Jurkat, Clone E6-1 (cell line): ENCODE measurements at regions not wholly inside any gene's neighbourhood (a gene's known extent, or its start where the extent isn't known, plus 50 kb on each side); places are given as distances from the start of the nearest gene placed in this dataset.

ENCODE experiments used
- DNase-seq: peaks from one replicate; pipeline ENCODE4 v3.0.0-alpha.2; 2011; ENCODE audit warnings: low read depth, low spot score
- H3K4me3 ChIP-seq: 2 replicates; pipeline ENCODE4 v1.5.1; 2011; ENCODE audit warnings: mild to moderate bottlenecking, low read length, control low read depth, moderate library complexity

DNA sequence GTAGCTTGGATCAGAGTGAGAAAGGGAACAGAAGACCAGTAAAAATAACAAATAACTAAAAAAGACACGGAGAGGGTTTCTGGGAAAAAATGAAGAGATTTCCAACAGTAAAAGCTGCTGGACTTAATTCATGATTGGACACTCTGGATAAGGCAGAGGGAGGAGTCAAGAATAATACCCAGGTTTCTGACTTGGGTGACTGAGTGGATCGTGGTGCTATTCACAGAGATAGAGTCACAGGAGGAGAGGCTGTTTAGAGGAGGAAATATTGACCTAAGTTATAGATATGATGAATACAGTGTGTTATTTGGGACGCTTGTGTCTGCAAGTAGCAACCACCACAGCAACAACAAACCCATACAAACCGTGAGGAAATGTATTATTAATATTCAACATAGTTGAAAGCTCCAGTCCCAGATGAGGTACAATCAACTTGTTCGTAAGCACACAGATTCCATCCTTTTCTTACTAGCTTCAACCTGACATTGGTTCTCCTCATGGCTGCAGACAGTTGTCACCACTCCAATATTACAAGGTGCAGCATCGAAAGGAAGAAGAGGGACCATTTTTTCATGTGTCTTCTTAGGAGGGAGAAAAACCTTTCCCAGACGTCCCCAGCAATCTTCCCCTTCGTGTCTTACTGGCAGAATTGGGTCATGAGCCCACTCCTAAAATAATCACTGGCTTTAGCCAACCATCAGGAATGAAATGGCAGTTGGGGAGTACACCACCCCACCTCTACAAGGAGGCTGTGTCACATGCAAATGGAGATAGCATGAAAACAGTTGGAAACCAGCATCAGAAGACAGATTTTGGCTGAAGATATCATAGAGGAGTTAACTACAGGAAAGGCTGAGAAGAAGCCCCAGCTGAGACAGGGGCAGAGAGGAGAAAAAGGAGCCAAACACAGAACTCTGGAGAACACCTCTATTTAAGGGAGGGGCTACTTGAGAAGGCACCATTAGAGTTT is 387.8 kb downstream of the SHQ1 start:
- DNase-seq, result no peak
- H3K4me3 ChIP-seq, result no peak overlapping the region

DNA sequence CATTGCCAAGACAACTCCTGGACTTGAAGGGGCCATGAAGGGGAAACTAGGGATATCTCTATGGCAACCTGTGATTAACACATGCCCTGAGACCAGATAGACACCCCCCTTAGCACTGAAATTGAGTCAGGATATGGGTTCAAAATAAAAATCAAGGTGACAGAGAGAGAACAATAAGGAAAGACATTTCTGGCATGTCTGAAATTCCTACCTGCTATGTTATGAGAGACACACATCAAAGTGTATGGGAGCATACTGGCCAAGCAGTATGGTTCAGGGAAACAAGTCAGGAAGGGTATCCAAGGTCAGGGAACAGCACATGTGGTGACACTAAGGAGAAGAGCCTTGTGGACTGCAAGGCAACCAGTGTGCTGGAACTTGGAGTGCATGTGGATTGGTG is 388.7 kb downstream of the SHQ1 start:
- DNase-seq, result no peak
- H3K4me3 ChIP-seq, result no peak overlapping the region

- H3K4me3 ChIP-seq, result no peak overlapping the region
- no peak for DNase-seq
Observed at GRCh38 chr3:72458375-72458774, 389.9 kb downstream of the SHQ1 start.

DNA sequence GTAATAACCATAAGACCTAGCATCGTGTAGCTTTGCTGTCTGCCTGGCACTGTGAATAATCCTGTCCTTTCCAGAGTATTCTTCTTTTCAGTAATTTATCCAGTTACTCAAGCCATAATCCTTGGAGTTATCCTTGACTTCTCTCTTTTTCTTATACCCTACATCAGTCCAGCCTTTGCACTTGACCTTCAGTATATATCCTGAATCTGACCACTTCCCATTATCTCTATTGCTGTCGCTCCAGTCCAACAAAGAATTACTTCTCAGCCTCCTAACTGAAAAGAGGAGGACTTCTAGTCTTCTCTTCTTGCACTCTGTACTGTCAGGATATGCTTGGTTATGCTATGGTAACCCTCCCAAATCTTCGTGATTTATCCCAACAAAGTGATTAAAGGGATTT is 393.8 kb downstream of the SHQ1 start:
- DNase-seq, result no peak
- H3K4me3 ChIP-seq, result no peak overlapping the region

DNA sequence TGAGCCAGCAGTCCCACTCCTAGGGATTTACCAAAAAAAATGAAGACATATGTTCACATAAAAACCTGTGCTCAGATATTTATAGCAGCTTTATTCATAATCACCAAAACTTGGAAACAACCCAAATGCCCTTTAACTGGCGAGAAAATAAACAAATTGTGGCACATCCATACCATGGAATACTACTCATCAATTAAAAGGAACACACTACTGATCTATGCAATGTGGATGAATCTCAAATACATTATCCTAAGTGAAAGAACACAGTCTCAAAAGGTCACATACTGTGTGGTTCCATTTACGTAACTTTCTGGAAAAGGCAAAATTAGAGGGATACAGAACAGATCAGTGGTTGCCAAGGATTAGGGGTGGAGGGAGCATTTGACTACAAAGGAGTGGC is 394.5 kb downstream of the SHQ1 start:
- no peak for DNase-seq
- no peak overlapping the region for H3K4me3 ChIP-seq

DNA sequence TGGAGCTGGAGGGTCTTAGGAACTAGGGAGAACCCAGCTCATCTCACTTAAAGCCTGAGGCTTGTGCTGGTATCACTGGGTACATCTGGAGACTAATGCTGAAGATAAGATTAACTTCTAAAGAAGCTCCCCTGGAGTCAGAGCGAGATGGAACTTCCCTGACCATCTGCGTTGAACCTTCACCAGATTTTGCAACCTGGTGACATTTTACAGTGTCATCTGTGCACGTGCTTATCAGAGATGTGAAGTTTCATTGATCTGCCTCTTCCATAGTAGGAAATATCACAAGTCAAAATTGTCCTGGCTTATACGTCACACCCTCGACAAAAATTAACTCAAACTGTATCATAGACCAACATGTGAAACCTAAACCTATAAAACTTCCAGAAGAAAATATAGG is 395.5 kb downstream of the SHQ1 start:
- H3K4me3 ChIP-seq, result no peak overlapping the region

DNA sequence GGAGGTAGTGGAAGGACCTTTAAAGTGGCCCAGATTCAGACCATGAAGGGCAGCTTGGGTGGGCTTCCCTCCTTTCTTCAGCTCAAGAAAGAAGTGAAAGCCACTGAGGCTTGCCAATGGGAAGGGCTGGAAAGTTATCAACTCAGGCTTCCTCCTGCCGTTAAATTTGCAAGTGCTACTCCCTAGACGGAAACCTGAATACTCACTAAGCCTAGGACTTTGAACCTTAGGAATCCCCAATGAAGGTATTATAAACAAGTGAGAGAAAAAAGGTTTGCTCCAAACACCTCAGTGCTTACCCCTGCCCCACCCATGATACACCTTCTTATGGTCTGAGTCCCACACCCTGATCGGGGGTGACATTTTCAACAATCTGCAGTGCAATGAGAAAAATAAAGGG is 396.4 kb downstream of the SHQ1 start:
- no peak overlapping the region for H3K4me3 ChIP-seq
- DNase-seq, result no peak

More for the DNA sequence above, 395.5 kb downstream of the SHQ1 start:
- no peak for DNase-seq

GRCh38 chr3:72449551-72449950 is 398.7 kb downstream of the SHQ1 start:
- no peak for DNase-seq
- no peak overlapping the region for H3K4me3 ChIP-seq

DNA sequence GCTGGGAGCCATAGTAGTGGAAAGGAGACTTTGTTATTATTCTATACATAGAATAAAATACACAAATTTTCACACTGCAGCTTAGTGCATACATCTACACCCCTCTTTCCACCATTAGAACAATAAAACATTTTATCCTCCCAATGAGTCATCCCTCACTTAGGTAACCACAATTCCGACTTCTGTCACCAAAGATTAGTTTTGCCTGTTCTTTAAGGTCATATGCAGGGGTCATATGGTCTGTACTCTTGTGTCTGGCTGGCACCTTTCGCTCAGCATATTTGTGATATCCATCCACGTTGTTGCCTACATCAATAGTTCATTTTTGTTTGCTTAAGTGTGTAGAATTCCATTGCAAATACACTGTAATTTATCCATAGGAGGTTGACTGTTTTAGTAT is 399.4 kb downstream of the SHQ1 start:
- no peak overlapping the region for H3K4me3 ChIP-seq
- DNase-seq, result no peak

DNA sequence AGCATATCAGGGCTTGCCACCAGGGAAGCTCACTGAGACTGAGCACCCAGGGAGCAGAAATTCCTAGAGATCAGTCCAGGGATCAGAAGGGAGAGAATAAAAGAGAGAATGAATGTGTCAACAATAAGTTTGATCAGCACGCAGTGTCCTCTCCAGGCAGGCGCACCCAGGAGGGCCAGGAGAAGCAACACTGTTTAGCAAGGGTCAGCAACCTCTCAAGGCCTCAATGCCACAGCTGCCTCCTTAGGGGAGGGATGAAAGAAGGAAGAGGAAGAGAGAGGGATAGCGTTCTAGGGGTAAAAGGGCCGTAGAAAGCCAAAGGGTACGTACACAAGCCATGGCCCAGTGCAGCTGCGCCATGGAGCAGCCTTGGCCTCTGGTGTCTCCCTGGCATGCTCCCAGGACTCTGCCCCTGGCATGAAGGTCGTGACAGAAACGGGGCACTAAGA is 399.8 kb downstream of the SHQ1 start:
- DNase-seq, result no peak

DNA sequence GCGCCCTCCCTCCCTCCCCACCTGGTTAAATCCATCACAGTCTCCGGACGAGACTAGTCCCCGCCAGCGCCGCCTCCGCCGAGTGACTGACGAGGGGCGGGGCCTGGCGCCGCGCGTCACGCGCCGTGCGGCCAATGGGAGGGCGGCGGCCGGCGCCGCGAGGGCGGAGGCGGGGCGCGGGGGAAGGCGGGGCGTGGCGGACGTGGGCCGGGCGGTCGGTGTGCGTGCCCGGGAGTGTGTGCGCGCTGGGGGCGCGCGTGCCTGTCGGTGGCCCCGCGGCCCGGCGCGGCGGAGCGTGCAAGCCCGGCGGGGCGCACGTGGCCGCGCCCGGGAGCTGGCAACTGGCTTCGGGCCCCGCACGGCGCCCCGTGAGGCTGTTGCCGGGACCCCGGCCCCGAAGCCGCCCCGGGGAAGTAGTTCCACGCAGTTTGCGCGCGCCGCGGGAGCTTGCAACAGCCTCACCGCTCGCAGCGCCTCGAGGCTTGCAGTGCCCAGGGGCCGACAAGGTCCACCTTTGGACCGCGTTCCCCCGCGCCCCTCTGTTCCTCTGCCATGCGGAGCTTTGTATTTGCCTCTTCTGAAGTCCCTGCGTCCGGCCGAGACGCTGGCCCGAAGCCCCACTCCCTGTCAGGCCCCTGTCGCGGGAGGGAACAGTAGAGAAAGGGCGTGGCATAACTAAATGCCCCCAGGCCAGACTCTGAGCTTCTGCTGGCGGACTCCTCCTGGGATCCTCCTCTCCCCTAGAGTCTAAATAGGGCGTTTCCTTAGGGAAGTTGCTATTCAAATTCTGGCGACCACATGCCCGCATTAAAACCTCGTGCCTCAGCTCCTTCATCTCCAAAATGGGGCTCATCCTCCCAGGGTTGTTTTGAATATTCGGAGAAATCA is 400.9 kb downstream of the SHQ1 start:
- peak; percentile 72 for DNase-seq
- H3K4me3 ChIP-seq, result peak overlapping the region; percentile 75

More for the DNA sequence above, 399.8 kb downstream of the SHQ1 start:
- no peak overlapping the region for H3K4me3 ChIP-seq

GRCh38 chr3:72446218-72447058 is 401.8 kb downstream of the SHQ1 start, which contains the start of gene RYBP:
Gene RYBP, minus strand, starts transcription at chr3:72446621.
- peak within 1 kb of the TSS; percentile 75 for H3K4me3 ChIP-seq
- DNase-seq, result no peak

DNA sequence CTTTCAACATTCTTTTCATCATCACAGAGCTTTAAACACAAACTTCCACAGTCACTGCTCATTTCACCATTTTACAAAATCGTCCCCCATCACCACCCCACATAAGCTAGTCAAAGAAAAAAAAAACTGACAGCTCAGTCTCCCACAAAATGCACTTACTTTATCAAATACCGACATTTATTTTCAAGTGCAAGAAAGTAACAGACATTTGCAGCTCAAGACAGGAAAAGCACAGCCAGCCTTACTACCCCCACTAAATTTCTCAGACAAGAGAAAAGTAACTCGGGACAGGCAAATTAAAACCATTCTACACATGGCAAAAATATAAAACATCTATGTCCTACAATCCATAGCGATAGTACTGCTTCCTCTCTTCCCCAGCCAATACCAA is 402.4 kb downstream of the SHQ1 start:
- peak overlapping the region; percentile 75 for H3K4me3 ChIP-seq
- no peak for DNase-seq

GRCh38 chr3:72444656-72445223 is 403.5 kb downstream of the SHQ1 start:
- H3K4me3 ChIP-seq, result no peak overlapping the region
- no peak for DNase-seq

DNA sequence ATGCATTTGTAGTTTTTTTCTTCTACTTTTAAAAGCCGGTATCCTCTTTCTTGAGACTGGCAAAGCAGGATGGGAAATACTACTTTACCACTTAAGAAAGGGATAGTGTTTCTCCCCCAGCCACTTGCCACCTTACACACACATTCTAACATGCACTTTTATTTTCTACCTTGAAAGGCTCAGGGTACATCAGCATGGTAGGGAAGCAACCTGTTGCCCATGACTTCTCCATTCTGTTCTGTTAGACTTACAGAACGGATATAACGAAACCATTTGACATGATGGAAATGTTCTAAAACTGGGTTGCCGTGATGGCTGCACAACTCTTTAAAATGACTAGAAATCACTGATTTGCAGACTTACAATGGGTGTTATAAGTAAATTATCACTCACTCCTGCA is 405.5 kb downstream of the SHQ1 start:
- H3K4me3 ChIP-seq, result no peak overlapping the region
- peak; percentile 37 for DNase-seq

GRCh38 chr3:72441284-72441994 is 406.8 kb downstream of the SHQ1 start:
- H3K4me3 ChIP-seq, result no peak overlapping the region
- no peak for DNase-seq

- no peak overlapping the region for H3K4me3 ChIP-seq
- no peak for DNase-seq
Observed at GRCh38 chr3:72440491-72440890, 407.8 kb downstream of the SHQ1 start.
